ENCODE measurements at regions not wholly inside any gene's neighbourhood (a gene's known extent, or its start where the extent isn't known, plus 50 kb on each side); places are given as distances from the start of the nearest gene placed in this dataset.
"Not testable (repeated sequence)": the region's sequence is repeated elsewhere in the genome, so short reads cannot be mapped to it uniquely, and the experiment has no call there.

DNA sequence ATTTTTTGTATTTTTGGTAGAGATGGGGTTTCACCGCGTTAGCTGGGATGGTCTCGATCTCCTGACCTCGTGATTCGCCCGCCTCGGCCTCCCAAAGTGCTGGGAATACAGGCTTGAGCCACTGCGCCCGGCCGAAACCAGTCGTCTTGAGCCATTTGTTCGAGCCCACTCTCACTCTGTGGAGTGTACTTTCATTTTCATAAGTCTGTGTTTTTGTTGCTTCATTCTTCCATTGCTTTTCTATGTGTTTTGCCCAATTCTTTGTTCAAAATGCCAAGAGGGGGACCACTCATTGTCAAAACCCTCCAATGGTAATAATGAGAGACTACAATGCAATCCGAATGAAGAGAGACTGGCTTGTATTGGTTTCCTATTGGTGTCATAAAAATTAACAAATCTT lies 1545.5 kb upstream of the DDX18 start:
- Histone ChIP-seq H3K36me3 (ENCODE audit: insufficient read depth, low read length, poor library complexity, severe bottlenecking) (no peaks in the 10 kb centered on the region), H3K4me1 (ENCODE audit: insufficient read depth, low read length, poor library complexity, severe bottlenecking) (no peaks in the 10 kb centered on the region), H3K4me3 (ENCODE audit: low read depth, low read length, poor library complexity, severe bottlenecking) (no peak overlapping the region), H3K9me3 (ENCODE audit: low read depth, low read length, poor library complexity, severe bottlenecking) (peaks cover 32% of the 10 kb centered on the region), H3K27me3 (replicated peaks; ENCODE audit: insufficient read depth, low read depth, low read length, poor library complexity) (no peaks in the 10 kb centered on the region), H3K27ac (ENCODE audit: low read depth, low read length, poor library complexity, severe bottlenecking) (no peak overlapping the region)
- DNase-seq (ENCODE audit: low spot score), result no peak
- ChIA-PET CTCF (no interaction called here), POLR2A (ENCODE audit: low non-redundant PET) (no interaction called here)
- no peak for TF ChIP-seq EZH2 (IDR thresholded peaks at IDR 0.05; ENCODE audit: borderline replicate concordance, low read depth, low read length, poor library complexity, severe bottlenecking)
- TF ChIP-seq, protein P1, sequence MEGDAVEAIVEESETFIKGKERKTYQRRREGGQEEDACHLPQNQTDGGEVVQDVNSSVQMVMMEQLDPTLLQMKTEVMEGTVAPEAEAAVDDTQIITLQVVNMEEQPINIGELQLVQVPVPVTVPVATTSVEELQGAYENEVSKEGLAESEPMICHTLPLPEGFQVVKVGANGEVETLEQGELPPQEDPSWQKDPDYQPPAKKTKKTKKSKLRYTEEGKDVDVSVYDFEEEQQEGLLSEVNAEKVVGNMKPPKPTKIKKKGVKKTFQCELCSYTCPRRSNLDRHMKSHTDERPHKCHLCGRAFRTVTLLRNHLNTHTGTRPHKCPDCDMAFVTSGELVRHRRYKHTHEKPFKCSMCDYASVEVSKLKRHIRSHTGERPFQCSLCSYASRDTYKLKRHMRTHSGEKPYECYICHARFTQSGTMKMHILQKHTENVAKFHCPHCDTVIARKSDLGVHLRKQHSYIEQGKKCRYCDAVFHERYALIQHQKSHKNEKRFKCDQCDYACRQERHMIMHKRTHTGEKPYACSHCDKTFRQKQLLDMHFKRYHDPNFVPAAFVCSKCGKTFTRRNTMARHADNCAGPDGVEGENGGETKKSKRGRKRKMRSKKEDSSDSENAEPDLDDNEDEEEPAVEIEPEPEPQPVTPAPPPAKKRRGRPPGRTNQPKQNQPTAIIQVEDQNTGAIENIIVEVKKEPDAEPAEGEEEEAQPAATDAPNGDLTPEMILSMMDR (conservative IDR thresholded peaks at IDR 0.05; ENCODE audit: low read depth, low read length), result no peak
- BruUV-seq (replicated peaks), result no TSS peak
- intact Hi-C loops (cut with micrococcal nuclease; ENCODE audit: unreplicated experiment), result no loop called here

- intact Hi-C loops (cut with micrococcal nuclease; ENCODE audit: unreplicated experiment), result no loop called here
- Histone ChIP-seq H3K27me3 (replicated peaks; ENCODE audit: insufficient read depth, low read depth, low read length, poor library complexity) (no peaks in the 10 kb centered on the region), H3K9me3 (ENCODE audit: low read depth, low read length, poor library complexity, severe bottlenecking) (peaks cover 18% of the 10 kb centered on the region), H3K36me3 (ENCODE audit: insufficient read depth, low read length, poor library complexity, severe bottlenecking) (no peaks in the 10 kb centered on the region), H3K27ac (ENCODE audit: low read depth, low read length, poor library complexity, severe bottlenecking) (no peak overlapping the region), H3K4me1 (ENCODE audit: insufficient read depth, low read length, poor library complexity, severe bottlenecking) (no peaks in the 10 kb centered on the region), H3K4me3 (ENCODE audit: low read depth, low read length, poor library complexity, severe bottlenecking) (no peak overlapping the region)
- DNase-seq (ENCODE audit: low spot score), result no peak
- CTCF ChIA-PET, result no interaction called here
- POLR2A ChIA-PET (ENCODE audit: low non-redundant PET), result no interaction called here
- no TSS peak for BruUV-seq (replicated peaks)
- TF ChIP-seq, protein P1 (conservative IDR thresholded peaks at IDR 0.05; ENCODE audit: low read depth, low read length), result no peak
- TF ChIP-seq EZH2 (IDR thresholded peaks at IDR 0.05; ENCODE audit: borderline replicate concordance, low read depth, low read length, poor library complexity, severe bottlenecking), result no peak
Measured at GRCh38 chr2:116304328-116304727, 1510.2 kb upstream of the DDX18 start.

DNA sequence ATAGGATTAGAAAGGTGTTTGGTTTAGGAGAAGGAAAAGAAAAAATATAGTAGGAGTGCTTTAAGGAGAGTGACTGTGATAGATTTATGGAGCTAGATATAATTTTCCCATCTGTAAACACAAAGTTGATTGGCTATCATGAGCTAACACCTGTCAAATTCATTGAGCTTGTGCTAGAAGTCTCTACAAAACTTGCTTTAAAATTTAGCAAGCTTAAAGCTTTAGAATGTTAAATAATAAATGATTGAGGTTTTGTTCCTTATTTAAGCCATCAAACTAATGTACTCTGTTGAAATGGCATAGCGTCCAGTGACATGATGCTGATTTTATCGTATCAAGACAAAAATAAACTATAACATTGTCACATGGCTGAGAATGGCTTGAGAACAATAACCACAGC lies 1497.4 kb upstream of the DDX18 start:
- H3K9me3 ChIP-seq (ENCODE audit: low read depth, low read length, poor library complexity, severe bottlenecking), result peaks cover 26% of the 10 kb centered on the region
- no peak for DNase-seq (ENCODE audit: low spot score)
- H3K4me1 ChIP-seq (ENCODE audit: insufficient read depth, low read length, poor library complexity, severe bottlenecking), result no peaks in the 10 kb centered on the region
- CTCF ChIA-PET, result no interaction called here
- no peak overlapping the region for H3K27ac ChIP-seq (ENCODE audit: low read depth, low read length, poor library complexity, severe bottlenecking)
- no peaks in the 10 kb centered on the region for H3K36me3 ChIP-seq (ENCODE audit: insufficient read depth, low read length, poor library complexity, severe bottlenecking)
- no peaks in the 10 kb centered on the region for H3K27me3 ChIP-seq (replicated peaks; ENCODE audit: insufficient read depth, low read depth, low read length, poor library complexity)
- TF ChIP-seq EZH2 (IDR thresholded peaks at IDR 0.05; ENCODE audit: borderline replicate concordance, low read depth, low read length, poor library complexity, severe bottlenecking), result no peak
- TF ChIP-seq, protein P1 (conservative IDR thresholded peaks at IDR 0.05; ENCODE audit: low read depth, low read length), result no peak
- intact Hi-C loops (cut with micrococcal nuclease; ENCODE audit: unreplicated experiment), result no loop called here
- POLR2A ChIA-PET (ENCODE audit: low non-redundant PET), result no interaction called here
- no TSS peak for BruUV-seq (replicated peaks)
- H3K4me3 ChIP-seq (ENCODE audit: low read depth, low read length, poor library complexity, severe bottlenecking), result no peak overlapping the region

DNA sequence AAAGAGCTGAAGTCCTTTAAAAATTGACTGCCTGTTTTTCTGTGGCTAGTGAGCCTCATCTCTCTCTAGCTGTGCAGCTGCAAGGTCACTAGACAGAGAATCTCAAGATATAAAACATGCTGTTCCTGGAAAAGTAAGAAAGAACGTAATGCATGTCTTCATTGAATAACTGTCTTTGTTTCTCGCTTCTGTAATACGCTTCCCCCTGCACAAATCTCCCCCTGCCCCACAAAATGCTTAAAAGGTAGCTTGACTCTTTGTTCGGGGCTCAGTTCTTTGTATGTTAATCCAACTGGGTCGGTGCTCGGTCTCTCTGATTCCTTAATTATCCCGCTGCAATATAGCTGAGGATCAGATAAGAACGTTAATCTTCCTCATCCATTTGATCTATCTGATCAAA lies 1495.9 kb upstream of the DDX18 start:
- POLR2A ChIA-PET (ENCODE audit: low non-redundant PET); intact Hi-C loops (cut with micrococcal nuclease; ENCODE audit: unreplicated experiment); H3K36me3 ChIP-seq (ENCODE audit: insufficient read depth, low read length, poor library complexity, severe bottlenecking); CTCF ChIA-PET; BruUV-seq (replicated peaks); H3K4me3 ChIP-seq (ENCODE audit: low read depth, low read length, poor library complexity, severe bottlenecking); DNase-seq (ENCODE audit: low spot score); H3K4me1 ChIP-seq (ENCODE audit: insufficient read depth, low read length, poor library complexity, severe bottlenecking); H3K27me3 ChIP-seq (replicated peaks; ENCODE audit: insufficient read depth, low read depth, low read length, poor library complexity); H3K27ac ChIP-seq (ENCODE audit: low read depth, low read length, poor library complexity, severe bottlenecking): not testable (repeated sequence)
- H3K9me3 ChIP-seq (ENCODE audit: low read depth, low read length, poor library complexity, severe bottlenecking), result peaks cover 19% of the 10 kb centered on the region
